HL-60/S4 treated with retinoic acid at 250 ng/mL for 4 days and 3 days (cell line): ENCODE measurements at regions not wholly inside any gene's neighbourhood (a gene's known extent, or its start where the extent isn't known, plus 50 kb on each side); places are given as distances from the start of the nearest gene placed in this dataset.
"Not testable (repeated sequence)": the region's sequence is repeated elsewhere in the genome, so short reads cannot be mapped to it uniquely, and the experiment has no call there.

ENCODE experiments used
- in situ Hi-C: fragments of 300-500 bp; cut with MboI; formaldehyde crosslinking; loops from 2 replicates; pipeline ENCODE4 v1.7.0; 2022; ENCODE audit warnings: low sequenced_read_pairs

GRCh38 chr13:78100486-78100885 is 181.9 kb upstream of the EDNRB start:
- in situ Hi-C loops: no loop called here

- in situ Hi-C loops: no loop called here
These were observed 179.6 kb upstream of the EDNRB start for GRCh38 chr13:78098249-78098648.

GRCh38 chr13:78096221-78096620 is 177.6 kb upstream of the EDNRB start:
- in situ Hi-C loops: no loop called here

GRCh38 chr13:78087966-78088678 is 169.5 kb upstream of the EDNRB start:
- in situ Hi-C loops: no loop called here

GRCh38 chr13:78085434-78086225 is 167.0 kb upstream of the EDNRB start:
- in situ Hi-C loops: no loop called here

- in situ Hi-C loops: no loop called here
These were observed 165.8 kb upstream of the EDNRB start for GRCh38 chr13:78084401-78084800.

- in situ Hi-C loops: no loop called here
These were observed 159.5 kb upstream of the EDNRB start for GRCh38 chr13:78078168-78078567.

- in situ Hi-C loops: no loop called here
These were observed 148.7 kb upstream of the EDNRB start for GRCh38 chr13:78067290-78067689.

- in situ Hi-C loops: no loop called here
These were observed 146.5 kb upstream of the EDNRB start for GRCh38 chr13:78065141-78065540.

- in situ Hi-C loops: no loop called here
These were observed 143.2 kb upstream of the EDNRB start for GRCh38 chr13:78061806-78062205.

- in situ Hi-C loops: no loop called here
These were observed 142.3 kb upstream of the EDNRB start for GRCh38 chr13:78060966-78061365.

GRCh38 chr13:78056865-78057264 is 138.2 kb upstream of the EDNRB start:
- in situ Hi-C loops: not testable (repeated sequence)

GRCh38 chr13:78054157-78054556 is 135.5 kb upstream of the EDNRB start:
- in situ Hi-C loops: no loop called here

- in situ Hi-C loops: no loop called here
These were observed 128.5 kb upstream of the EDNRB start for GRCh38 chr13:78047151-78047550.

- in situ Hi-C loops: no loop called here
These were observed 127.7 kb upstream of the EDNRB start for GRCh38 chr13:78046331-78046730.

GRCh38 chr13:78045916-78046315 is 127.3 kb upstream of the EDNRB start:
- in situ Hi-C loops: no loop called here

GRCh38 chr13:78041366-78041765 is 122.7 kb upstream of the EDNRB start:
- in situ Hi-C loops: not testable (repeated sequence)

GRCh38 chr13:78040205-78040830 is 121.7 kb upstream of the EDNRB start:
- in situ Hi-C loops: no loop called here

- in situ Hi-C loops: no loop called here
These were observed 118.2 kb upstream of the EDNRB start for GRCh38 chr13:78036841-78037240.

- in situ Hi-C loops: no loop called here
These were observed 116.9 kb upstream of the EDNRB start for GRCh38 chr13:78035500-78035899.

- in situ Hi-C loops: no loop called here
These were observed 114.9 kb upstream of the EDNRB start for GRCh38 chr13:78033509-78033908.

GRCh38 chr13:78032132-78032531 is 113.5 kb upstream of the EDNRB start:
- in situ Hi-C loops: no loop called here
